Caco-2 (cell line): ENCODE measurements at regions not wholly inside any gene's neighbourhood (a gene's known extent, or its start where the extent isn't known, plus 50 kb on each side); places are given as distances from the start of the nearest gene placed in this dataset.

Experiments
- BruUV-seq: library from RNA; stranded (reverse); fragments of 400-500 nt; replicated peaks from 2 replicates; lab custom pipeline; 2021; lab: Mats Ljungman, UMichigan
- CTCF ChIA-PET: fragments of 300-600 bp; sonication (Branson Sonifier 250); formaldehyde crosslinking; loops from one replicate; lab custom pipeline; 2022; ENCODE audit warnings: antibody characterized with exemption; lab: Charles Lee
- POLR2A ChIA-PET: fragments of 300-600 bp; sonication (Branson Sonifier 250); formaldehyde crosslinking; loops from one replicate; lab custom pipeline; 2022; ENCODE audit warnings: antibody characterized with exemption; lab: Charles Lee
- DNase-seq, 2 experiments: peaks; one replicate each; pipeline versions ENCODE4 v3.0.0 to v3.0.0-alpha.2; 2020 to 2022
- H3K27me3 ChIP-seq: replicated peaks from 2 replicates; pipeline ENCODE4 v1.6.0; 2011; ENCODE audit warnings: low read length; ENCODE audit not compliant: control insufficient read depth, insufficient read depth
- H3K36me3 ChIP-seq: 2 replicates; pipeline ENCODE4 v1.5.1; 2011; ENCODE audit warnings: low read length; ENCODE audit not compliant: control insufficient read depth, insufficient read depth
- H3K4me1 ChIP-seq: fragments of 250-450 bp; sonication (Bioruptor Pico); 2 replicates; pipeline ENCODE4 v1.5.1; 2020; ENCODE audit warnings: mild to moderate bottlenecking
- H3K4me3 ChIP-seq: 2 replicates; pipeline ENCODE4 v1.5.1; 2011; ENCODE audit warnings: low read depth, mild to moderate bottlenecking, control low read depth, low read length
- H3K9me3 ChIP-seq: fragments of 250-450 bp; sonication (Bioruptor Pico); 2 replicates; pipeline ENCODE4 v1.5.1; 2020; ENCODE audit warnings: mild to moderate bottlenecking, moderate library complexity
- H3K27ac Mint-ChIP-seq: one replicate; pipeline ENCODE4 v1.8.0; 2022; ENCODE audit warnings: mixed read lengths; ENCODE audit not compliant: unreplicated experiment
- H3K27me3 Mint-ChIP-seq: one replicate; pipeline ENCODE4 v1.8.0; 2022; ENCODE audit warnings: mixed read lengths; ENCODE audit not compliant: insufficient read depth, unreplicated experiment
- H3K36me3 Mint-ChIP-seq: one replicate; pipeline ENCODE4 v1.8.0; 2022; ENCODE audit warnings: mild to moderate bottlenecking, mixed read lengths; ENCODE audit not compliant: insufficient read depth, unreplicated experiment
- H3K4me1 Mint-ChIP-seq: one replicate; pipeline ENCODE4 v1.8.0; 2022; ENCODE audit warnings: low read depth, mixed read lengths; ENCODE audit not compliant: unreplicated experiment
- H3K4me3 Mint-ChIP-seq: one replicate; pipeline ENCODE4 v1.8.0; 2022; ENCODE audit warnings: mild to moderate bottlenecking, moderate library complexity, mixed read lengths; ENCODE audit not compliant: unreplicated experiment
- H3K9me3 Mint-ChIP-seq: one replicate; pipeline ENCODE4 v1.8.0; 2022; ENCODE audit warnings: mixed read lengths; ENCODE audit not compliant: unreplicated experiment
- intact Hi-C: fragments of 100-400 bp; cut with micrococcal nuclease; formaldehyde crosslinking; loops from one replicate; pipeline ENCODE4 v1.10.0; 2022; ENCODE audit not compliant: unreplicated experiment
- TF ChIP-seq, protein P1 (sequence below), 2 experiments: fragments of 200-600 bp in 1 of 2; IDR thresholded peaks; 1 replicate in 1 of 2; 2 replicates in 1 of 2; pipeline versions ENCODE4 v1.5.1 to v1.8.0; 2011 to 2022; ENCODE audit warnings: antibody characterized with exemption in 1 of 2, control low read depth in 1 of 2, inconsistent platforms in 1 of 2, low read depth in 1 of 2, low read length in 1 of 2, mild to moderate bottlenecking in 1 of 2, moderate library complexity in 1 of 2; ENCODE audit not compliant: insufficient read depth in 1 of 2, severe bottlenecking in 1 of 2, unreplicated experiment in 1 of 2

DNA sequence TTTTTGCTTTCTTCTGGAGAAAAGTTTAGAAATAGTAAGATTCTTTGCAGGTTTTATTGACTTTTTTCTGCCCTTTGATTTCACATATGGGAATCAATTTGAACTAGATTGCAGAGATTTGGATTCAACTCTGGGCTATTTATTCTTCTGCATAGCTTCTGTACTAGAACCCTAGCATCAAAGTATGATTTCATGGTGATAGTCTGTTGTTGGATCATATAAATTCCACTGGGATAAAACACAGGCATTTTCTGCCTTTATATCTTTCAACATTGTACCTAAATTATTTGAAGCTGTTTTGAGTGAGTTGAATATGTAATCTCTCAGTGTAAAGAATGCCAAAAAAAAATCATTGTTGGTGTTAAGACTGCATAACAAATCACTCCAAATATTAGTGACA lies 458.4 kb upstream of the MPDZ start:
- no peaks in the 10 kb centered on the region for H3K27me3 ChIP-seq
- H3K36me3 ChIP-seq, result no peaks in the 10 kb centered on the region
- Mint-ChIP-seq H3K4me1 (no peaks in the 10 kb centered on the region), H3K27me3 (no peaks in the 10 kb centered on the region), H3K27ac (no peak overlapping the region), H3K36me3 (no peaks in the 10 kb centered on the region), H3K4me3 (no peak overlapping the region), H3K9me3 (no peaks in the 10 kb centered on the region)
- ChIA-PET POLR2A (no interaction called here), CTCF (no interaction called here)
- H3K4me1 ChIP-seq, result no peaks in the 10 kb centered on the region
- no TSS peak for BruUV-seq
- intact Hi-C loops, result no loop called here
- DNase-seq, result no peak
- TF ChIP-seq, protein P1, sequence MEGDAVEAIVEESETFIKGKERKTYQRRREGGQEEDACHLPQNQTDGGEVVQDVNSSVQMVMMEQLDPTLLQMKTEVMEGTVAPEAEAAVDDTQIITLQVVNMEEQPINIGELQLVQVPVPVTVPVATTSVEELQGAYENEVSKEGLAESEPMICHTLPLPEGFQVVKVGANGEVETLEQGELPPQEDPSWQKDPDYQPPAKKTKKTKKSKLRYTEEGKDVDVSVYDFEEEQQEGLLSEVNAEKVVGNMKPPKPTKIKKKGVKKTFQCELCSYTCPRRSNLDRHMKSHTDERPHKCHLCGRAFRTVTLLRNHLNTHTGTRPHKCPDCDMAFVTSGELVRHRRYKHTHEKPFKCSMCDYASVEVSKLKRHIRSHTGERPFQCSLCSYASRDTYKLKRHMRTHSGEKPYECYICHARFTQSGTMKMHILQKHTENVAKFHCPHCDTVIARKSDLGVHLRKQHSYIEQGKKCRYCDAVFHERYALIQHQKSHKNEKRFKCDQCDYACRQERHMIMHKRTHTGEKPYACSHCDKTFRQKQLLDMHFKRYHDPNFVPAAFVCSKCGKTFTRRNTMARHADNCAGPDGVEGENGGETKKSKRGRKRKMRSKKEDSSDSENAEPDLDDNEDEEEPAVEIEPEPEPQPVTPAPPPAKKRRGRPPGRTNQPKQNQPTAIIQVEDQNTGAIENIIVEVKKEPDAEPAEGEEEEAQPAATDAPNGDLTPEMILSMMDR (IDR thresholded peaks at IDR 0.05; ENCODE audit: insufficient read depth in 1 of 2, low read depth in 1 of 2, low read length in 1 of 2, severe bottlenecking in 1 of 2, unreplicated experiment in 1 of 2), result no peak
- H3K9me3 ChIP-seq, result no peaks in the 10 kb centered on the region
- H3K4me3 ChIP-seq, result no peak overlapping the region

GRCh38 chr9:13735181-13735580 lies 455.7 kb upstream of the MPDZ start:
- H3K4me1 Mint-ChIP-seq, result no peaks in the 10 kb centered on the region
- CTCF ChIA-PET, result no interaction called here

GRCh38 chr9:13734601-13735000 lies 455.1 kb upstream of the MPDZ start:
- H3K36me3 Mint-ChIP-seq, result no peaks in the 10 kb centered on the region
- H3K27me3 ChIP-seq, result no peaks in the 10 kb centered on the region
- no peaks in the 10 kb centered on the region for H3K9me3 ChIP-seq
- no peak overlapping the region for H3K27ac Mint-ChIP-seq
- no TSS peak for BruUV-seq
- intact Hi-C loops, result no loop called here
- no peak overlapping the region for H3K4me3 Mint-ChIP-seq
- no peak for DNase-seq
- H3K9me3 Mint-ChIP-seq, result no peaks in the 10 kb centered on the region
- no peaks in the 10 kb centered on the region for H3K36me3 ChIP-seq
- CTCF ChIA-PET, result no interaction called here
- TF ChIP-seq, protein P1 (IDR thresholded peaks at IDR 0.05; ENCODE audit: insufficient read depth in 1 of 2, low read depth in 1 of 2, low read length in 1 of 2, severe bottlenecking in 1 of 2, unreplicated experiment in 1 of 2), result no peak
- H3K4me3 ChIP-seq, result no peak overlapping the region
- H3K27me3 Mint-ChIP-seq, result no peaks in the 10 kb centered on the region
- H3K4me1 Mint-ChIP-seq, result no peaks in the 10 kb centered on the region
- POLR2A ChIA-PET, result no interaction called here
- no peaks in the 10 kb centered on the region for H3K4me1 ChIP-seq

More at GRCh38 chr9:13735181-13735580, 455.7 kb upstream of the MPDZ start:
- no peaks in the 10 kb centered on the region for H3K36me3 Mint-ChIP-seq
- H3K9me3 ChIP-seq, result no peaks in the 10 kb centered on the region
- H3K4me3 Mint-ChIP-seq, result no peak overlapping the region
- TF ChIP-seq, protein P1 (IDR thresholded peaks at IDR 0.05; ENCODE audit: insufficient read depth in 1 of 2, low read depth in 1 of 2, low read length in 1 of 2, severe bottlenecking in 1 of 2, unreplicated experiment in 1 of 2), result no peak
- H3K4me1 ChIP-seq, result no peaks in the 10 kb centered on the region
- no peaks in the 10 kb centered on the region for H3K9me3 Mint-ChIP-seq
- POLR2A ChIA-PET, result no interaction called here
- H3K27me3 Mint-ChIP-seq, result no peaks in the 10 kb centered on the region
- no peak overlapping the region for H3K27ac Mint-ChIP-seq
- intact Hi-C loops, result no loop called here
- no TSS peak for BruUV-seq
- H3K4me3 ChIP-seq, result no peak overlapping the region
- no peaks in the 10 kb centered on the region for H3K36me3 ChIP-seq
- H3K27me3 ChIP-seq, result no peaks in the 10 kb centered on the region
- DNase-seq, result no peak
